HG03571 (cell line): ENCODE measurements at regions not wholly inside any gene's neighbourhood (a gene's known extent, or its start where the extent isn't known, plus 50 kb on each side); places are given as distances from the start of the nearest gene placed in this dataset.
"Not testable (repeated sequence)": the region's sequence is repeated elsewhere in the genome, so short reads cannot be mapped to it uniquely, and the experiment has no call there.

Source experiments
- ATAC-seq: cut with Tn5 transposase; IDR thresholded peaks from one replicate; pipeline ENCODE4 v1.9.1; 2021; ENCODE audit not compliant: unreplicated experiment

GRCh38 chr15:31178705-31179104, 77.2 kb upstream of the TRPM1 start:
- no peak for ATAC-seq

- ATAC-seq, result no peak
These were observed 78.2 kb upstream of the TRPM1 start for GRCh38 chr15:31179693-31180092.

GRCh38 chr15:31193291-31193690, 91.8 kb upstream of the TRPM1 start:
- no peak for ATAC-seq

- no peak for ATAC-seq
These were observed 94.3 kb upstream of the TRPM1 start for GRCh38 chr15:31195871-31196270.

- no peak for ATAC-seq
These were observed 96.2 kb upstream of the TRPM1 start for GRCh38 chr15:31197497-31198414.

GRCh38 chr15:31200735-31201151, 99.2 kb upstream of the TRPM1 start:
- no peak for ATAC-seq

- ATAC-seq, result no peak
These were observed 101.4 kb upstream of the TRPM1 start for GRCh38 chr15:31202953-31203352.

- ATAC-seq, result no peak
These were observed 102.5 kb upstream of the TRPM1 start for GRCh38 chr15:31203999-31204398.

- no peak for ATAC-seq
These were observed 105.1 kb upstream of the TRPM1 start for GRCh38 chr15:31206386-31207181.

GRCh38 chr15:31207246-31207645, 105.7 kb upstream of the TRPM1 start:
- no peak for ATAC-seq

GRCh38 chr15:31207861-31208260, 106.3 kb upstream of the TRPM1 start:
- not testable (repeated sequence) for ATAC-seq

GRCh38 chr15:31208817-31209216, 107.3 kb upstream of the TRPM1 start:
- ATAC-seq, result no peak

GRCh38 chr15:31211353-31211752, 109.8 kb upstream of the TRPM1 start:
- ATAC-seq, result no peak

- no peak for ATAC-seq
These were observed 111.0 kb upstream of the TRPM1 start for GRCh38 chr15:31212326-31213080.

- ATAC-seq, result no peak
These were observed 112.3 kb upstream of the KLF13 start for GRCh38 chr15:31214158-31214863.

- ATAC-seq, result no peak
These were observed 111.7 kb upstream of the KLF13 start for GRCh38 chr15:31214864-31215489.

- ATAC-seq, result peak; percentile 73
These were observed 111.0 kb upstream of the KLF13 start for GRCh38 chr15:31215490-31216214.

- ATAC-seq, result peak; percentile 41
These were observed 110.3 kb upstream of the KLF13 start for GRCh38 chr15:31216215-31216911.

- no peak for ATAC-seq
These were observed 109.6 kb upstream of the KLF13 start for GRCh38 chr15:31217067-31217466.
